A172 (cell line): ENCODE measurements at regions not wholly inside any gene's neighbourhood (a gene's known extent, or its start where the extent isn't known, plus 50 kb on each side); places are given as distances from the start of the nearest gene placed in this dataset.

Experiments
- DNase-seq: peaks from one replicate; pipeline ENCODE4 v3.0.0-alpha.2; 2015; ENCODE audit warnings: low spot score

DNA sequence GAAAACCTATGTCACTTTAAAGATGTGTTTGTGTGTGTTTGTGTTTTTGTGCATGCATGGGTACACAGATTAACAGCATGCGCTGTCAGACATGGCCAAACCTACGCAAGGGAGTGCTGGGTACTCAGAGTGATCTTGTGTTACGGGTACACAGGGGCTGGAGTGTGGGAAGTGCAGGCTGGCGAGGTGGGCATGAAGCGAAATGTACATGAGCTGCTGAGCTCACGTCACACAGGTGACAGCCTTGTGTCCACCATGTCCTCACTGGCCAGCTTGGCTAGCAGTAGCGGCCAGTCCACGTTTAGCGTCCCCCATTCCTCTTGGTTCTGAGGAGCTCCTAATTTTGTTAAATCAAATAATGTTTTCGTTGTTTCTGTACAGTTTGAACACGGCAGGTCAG is 979.7 kb upstream of the TMEM132C start:
- DNase-seq = no peak

DNA sequence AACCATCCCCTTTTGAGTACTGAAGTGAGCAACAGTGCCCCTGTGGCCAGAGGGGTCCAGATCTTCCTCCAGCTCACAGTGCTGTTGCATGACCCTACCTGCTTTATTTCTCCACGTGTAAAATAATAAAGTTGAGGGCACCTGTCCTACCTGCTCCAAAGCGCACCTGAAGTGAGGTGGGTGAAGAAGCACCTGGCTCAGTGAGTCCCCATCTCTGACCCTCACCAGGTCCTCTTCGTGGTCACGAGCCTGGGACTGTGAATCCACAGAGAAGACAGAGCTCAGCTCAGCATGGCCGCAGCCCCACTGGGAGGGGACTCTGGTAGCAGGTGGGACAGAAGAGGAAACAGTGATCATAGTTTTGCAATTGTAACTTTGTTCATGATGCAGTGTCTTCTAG is 976.7 kb upstream of the TMEM132C start:
- DNase-seq = no peak

GRCh38 chr12:127292736-127293135 is 974.2 kb upstream of the TMEM132C start:
- DNase-seq = no peak

DNA sequence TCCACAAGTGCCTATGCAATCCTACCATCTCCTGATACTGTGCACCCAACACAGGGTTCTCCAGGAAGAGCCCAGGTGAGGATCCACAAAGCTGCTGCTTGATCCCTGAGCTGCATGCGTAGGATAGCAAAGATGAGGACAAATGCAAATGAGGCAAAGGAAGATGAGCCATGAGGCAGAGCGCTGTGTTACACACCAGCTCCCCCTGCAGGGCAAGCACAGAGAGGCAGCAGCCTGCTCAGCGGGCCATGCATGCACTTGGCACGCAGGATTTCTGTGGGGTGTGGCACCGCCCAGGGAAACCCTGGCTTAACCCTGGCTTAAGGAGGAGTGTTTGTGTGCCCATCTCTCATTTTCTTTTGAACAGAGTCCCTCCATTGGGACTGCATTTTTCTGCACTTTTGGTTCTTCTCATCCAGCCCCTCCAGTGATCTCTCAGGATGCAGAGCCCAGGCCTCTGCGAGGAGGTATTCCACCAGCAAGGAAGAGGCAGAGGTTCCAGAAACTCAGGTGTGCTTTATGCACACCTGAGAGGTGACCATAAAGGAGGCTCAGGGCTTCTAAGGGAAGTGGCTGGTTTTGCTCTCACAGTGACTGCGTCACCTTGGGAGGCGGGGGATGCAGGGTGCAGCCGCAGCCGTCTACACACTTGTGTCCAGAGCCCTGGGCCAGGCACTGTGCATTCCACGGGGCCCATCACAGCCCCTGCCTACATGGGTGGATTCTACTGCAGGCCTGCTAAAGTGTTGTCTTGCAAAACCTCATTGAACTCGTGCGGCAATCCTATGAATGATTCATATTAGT is 973.3 kb upstream of the TMEM132C start:
- peak; percentile 71 for DNase-seq

GRCh38 chr12:127294651-127295210 is 972.2 kb upstream of the TMEM132C start:
- no peak for DNase-seq

DNA sequence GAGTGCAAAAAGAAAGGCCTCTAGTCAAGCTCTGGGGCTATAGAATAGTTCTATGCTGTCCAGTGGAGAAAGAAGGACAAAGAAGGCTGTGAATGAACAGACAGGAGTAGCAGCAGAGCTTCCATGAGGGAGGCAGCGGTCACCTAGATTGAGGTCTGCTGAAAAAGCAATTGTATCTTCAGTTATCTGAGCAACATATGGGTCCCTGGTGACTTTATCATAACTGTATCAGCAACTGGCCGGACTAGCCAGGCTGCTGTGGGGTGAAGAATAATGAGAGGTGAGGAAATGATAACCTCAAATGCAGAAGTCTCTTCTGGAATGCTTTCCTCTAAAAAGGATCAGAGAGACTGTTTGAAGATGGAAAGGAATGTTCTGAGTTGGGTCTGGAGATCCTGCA is 971.3 kb upstream of the TMEM132C start:
- no peak for DNase-seq

DNA sequence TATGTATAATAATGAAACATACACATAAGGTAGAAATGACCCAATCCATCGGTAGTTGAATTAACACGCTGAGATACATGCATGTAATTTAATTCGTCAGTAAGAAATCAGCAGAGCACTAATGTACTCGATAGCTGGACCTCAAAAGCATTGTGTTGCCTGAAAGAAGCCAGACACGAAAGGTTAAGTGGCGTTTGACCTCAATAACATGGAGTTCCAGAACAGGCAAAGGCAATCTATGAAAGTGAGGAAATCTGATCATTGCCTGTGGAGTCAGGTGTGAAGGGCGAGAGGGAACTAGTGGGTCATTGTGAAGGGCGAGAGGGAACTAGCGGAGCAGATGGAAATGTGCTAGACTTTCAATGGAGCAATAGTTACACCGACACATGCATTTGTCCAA is 970.4 kb upstream of the TMEM132C start:
- DNase-seq = no peak

DNA sequence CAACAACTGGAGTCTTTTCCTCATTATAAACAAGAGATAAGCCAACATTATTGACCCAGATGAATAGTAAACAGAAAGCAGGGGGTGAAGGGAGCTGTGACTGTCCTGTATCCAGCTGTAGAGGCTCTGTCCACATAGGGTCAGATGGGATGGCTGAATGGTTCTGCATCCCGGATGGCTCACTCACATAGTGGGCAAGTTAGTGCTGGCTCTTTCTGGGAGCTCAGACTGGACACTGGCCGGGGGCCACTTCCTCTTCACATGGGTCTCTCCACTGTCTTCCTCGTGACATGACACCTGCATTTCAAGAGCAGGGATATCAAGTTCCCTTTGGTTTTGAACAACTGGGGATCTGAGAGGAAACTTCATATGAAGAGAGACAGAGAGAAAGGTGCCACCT is 969.6 kb upstream of the TMEM132C start:
- no peak for DNase-seq

DNA sequence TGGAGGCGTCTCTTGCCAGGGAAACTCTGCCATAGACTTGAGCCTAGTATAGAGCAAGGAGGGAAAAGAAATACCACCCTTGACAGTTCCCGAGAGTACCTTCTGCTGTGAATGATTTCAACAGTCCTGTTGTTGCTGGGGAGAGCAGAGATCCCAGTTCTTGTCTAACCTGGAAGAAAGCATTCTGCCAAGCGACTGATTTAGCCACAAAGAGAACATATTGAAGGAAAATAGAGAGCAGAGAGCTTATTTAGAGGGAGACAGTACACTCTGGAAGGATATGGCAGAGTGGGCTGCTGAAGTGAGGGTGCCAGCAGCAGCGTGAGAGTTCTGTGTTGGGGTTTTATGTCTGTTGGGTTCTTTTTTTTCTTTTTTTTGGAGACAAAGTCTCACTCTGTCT is 966.9 kb upstream of the TMEM132C start:
- DNase-seq = no peak

DNA sequence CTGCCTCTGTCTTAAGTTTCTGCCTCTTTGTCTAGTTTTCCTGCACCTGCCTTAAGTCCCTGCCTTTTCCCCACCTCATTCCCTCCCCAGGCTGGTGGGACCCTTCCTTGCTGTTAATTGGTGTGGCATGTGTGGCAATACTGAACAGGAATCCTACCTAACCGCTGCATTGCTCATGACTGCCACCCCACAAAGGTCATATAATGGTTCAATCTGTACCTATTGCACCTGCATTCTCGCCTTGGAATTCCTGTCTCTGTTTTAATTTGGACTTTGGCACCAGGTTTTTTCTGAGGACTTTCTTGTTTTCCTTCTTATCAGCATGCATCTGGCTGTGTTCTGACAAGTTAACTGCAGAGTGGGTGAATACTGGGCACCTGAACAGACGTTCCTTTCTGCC is 966.2 kb upstream of the TMEM132C start:
- no peak for DNase-seq

DNA sequence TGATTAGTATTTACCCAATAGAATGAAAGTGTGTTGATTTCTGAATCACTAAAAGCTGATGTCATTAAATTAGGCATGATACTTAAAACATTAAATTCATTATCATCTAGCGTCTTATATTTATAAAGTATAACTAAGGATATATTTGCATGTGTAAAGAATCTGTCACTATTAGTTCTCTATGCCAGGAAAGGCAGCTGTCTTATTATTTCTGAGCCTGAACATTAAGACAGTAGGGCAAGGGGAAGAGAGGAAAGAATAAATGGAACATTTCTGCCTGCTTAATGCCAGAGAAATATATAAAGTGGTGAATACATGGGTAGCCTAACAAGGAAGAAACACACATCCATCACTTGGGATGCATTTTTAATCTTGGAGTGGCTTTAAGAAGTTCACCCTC is 965.1 kb upstream of the TMEM132C start:
- no peak for DNase-seq

DNA sequence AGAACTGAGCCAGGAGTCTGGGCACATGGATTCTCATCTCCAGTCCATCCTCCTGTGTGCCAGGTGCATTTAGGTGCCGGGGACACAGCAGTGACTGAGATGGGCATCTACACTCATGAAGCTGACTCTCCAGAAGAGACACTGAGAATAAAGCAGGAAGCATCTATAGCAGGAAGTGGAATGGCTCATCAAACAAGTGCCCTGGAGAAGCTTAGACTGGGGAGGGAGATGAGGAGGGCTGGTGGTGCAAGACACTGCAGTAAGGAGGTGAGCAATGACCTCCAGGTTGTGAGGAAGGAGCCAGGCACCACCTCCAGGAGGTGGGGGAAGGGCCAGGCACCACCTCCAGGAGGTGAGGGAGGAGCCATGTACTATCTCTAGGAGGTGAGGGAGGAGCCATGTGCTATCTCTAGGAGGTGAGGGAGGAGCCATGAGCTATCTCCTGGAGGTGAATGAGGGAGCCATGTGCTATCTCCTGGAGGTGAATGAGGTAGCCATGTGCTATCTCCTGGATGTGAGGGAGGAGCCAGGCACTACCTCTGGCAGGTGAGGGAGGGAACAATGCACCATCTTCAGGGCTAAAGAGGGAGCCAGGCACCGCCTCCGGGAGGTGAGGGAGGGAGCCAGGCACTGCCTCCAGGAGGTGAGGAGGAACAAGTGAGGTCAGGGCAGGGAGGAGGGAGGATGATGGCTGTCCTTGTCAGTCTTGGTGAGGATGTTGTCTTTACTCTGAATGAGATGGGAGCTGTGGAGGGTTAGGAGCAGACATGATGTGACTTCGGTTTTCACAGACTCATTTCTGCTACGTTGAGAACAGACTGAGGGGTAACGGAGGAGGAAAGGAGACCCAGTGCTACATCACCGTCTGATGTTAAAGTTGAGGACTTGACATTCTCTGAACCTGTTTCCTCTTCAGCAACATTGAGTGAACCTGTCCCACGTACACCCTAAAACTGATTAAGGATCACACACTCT is 961.9 kb upstream of the TMEM132C start:
- no peak for DNase-seq

DNA sequence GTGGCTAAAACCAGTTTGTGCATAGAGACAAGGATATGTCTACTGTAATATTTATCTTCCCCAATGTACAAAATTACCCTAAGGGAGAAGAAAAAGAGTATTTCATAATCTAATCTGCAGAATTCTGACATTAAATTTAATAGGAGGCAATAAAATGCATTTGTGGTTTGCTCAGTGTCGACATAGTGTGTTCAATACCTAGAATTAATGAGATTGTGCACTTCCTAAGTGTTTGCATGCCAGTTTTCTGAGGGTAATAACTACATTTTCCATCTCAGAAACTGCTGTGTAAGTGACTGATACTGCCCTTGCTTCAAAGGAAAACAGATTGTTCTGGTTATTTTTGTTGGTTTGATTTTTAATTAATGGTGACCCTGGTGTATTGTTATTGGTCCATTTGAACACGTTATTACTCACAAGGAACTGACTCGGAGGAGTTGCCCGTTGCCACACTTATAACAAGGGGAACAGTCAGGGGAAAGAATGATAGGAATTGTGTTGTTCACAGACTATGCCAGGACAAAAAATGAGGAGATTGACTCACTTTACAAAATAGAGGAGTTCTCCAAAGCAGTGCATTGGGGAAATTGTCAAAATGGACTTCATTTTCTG is 960.3 kb upstream of the TMEM132C start:
- no peak for DNase-seq

DNA sequence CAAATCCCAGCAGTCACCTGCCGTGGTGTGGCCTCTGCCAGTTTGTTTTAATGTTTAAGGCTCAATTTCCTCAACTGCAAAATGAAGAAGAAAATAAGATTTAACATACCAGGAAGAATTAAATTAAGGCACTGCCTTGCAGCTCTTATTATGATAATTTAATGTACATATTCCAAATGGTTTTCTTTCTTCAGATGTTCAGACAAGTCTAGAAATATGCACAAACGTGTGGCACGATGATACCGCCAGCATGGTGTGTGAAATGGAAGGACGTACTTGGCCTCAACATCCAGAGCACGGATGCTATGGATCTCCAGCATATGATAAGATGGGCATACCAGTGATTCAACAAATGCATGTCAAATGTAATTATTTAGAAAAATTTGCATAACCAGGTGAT is 959.4 kb upstream of the TMEM132C start:
- DNase-seq = no peak

DNA sequence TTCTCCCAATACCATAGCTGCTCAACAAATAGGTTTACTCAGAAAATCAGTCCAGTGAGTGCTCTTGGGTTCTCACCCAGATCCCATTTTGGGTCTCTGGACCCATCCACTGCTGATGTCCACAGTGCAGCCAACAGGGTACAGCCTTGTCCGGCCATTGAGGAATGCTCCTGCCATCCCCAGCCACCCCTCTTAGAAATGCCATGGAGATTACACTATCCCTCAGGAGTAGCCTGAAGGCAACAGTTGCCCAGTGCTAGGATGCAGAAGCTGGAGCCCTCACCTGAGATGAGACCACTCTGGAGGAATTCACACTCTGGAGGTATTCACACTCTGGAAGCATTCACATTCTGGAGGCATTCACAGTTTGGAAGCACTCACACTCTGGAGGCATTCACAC is 958.8 kb upstream of the TMEM132C start:
- DNase-seq = no peak

DNA sequence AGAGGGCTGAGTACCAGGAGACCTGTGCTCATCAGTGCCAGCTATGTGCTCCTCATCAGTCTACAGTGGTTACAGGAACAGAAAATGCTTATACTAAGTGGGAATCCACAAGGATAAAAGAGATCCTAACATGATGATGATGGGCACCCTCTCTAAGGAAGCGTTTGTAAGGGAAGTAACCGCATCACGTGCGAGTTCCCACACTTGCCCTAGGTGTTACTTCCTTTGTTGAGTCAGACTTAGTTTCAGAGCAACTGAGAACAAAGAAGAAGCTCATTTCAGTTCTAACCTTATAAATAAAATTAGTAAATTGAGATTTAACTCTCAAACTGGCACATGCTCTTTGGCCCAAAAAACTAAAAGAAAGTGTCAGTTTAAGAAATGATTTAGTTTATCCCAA is 956.4 kb upstream of the TMEM132C start:
- DNase-seq = no peak

- DNase-seq = no peak
These were observed 955.1 kb upstream of the TMEM132C start for GRCh38 chr12:127311720-127312364.

DNA sequence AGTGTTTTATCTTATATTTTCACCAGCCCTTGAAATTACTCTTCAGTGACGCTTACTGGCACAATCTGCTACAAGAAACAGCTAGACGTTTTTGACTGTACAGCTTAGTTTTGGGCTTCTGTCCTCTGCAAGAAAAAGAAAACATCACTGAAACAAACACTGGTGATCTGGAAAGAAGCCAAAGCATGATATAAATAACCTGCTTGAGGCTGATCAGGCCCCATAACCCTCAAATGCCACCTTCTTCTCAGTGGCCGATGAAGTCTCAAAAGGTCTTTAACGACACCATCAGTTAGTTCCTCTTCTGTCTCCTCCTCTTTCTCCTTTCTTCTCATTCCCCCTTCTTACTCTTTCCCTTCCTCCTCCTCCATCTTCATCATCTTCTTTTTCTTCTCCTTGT is 942.3 kb upstream of the TMEM132C start:
- no peak for DNase-seq

- no peak for DNase-seq
These were observed 939.0 kb upstream of the TMEM132C start for GRCh38 chr12:127327986-127328385.

- no peak for DNase-seq
These were observed 938.1 kb upstream of the TMEM132C start for GRCh38 chr12:127328867-127329266.

GRCh38 chr12:127334365-127334764 is 932.6 kb upstream of the TMEM132C start:
- DNase-seq = no peak
